Embryonic facial prominence (tissue), 1 donor: ENCODE measurements at regions not wholly inside any gene's neighbourhood (a gene's known extent, or its start where the extent isn't known, plus 50 kb on each side); places are given as distances from the start of the nearest gene placed in this dataset.

ENCODE experiments used
- DNase-seq: peaks from one replicate; pipeline ENCODE4 v3.0.0-alpha.2; 2016; ENCODE audit errors: extremely low spot score

GRCh38 chr9:2311920-2312319 is 296.8 kb downstream of the SMARCA2 start:
- DNase-seq: no peak

- no peak for DNase-seq
These were observed 298.4 kb downstream of the SMARCA2 start for GRCh38 chr9:2313512-2313911.

- DNase-seq: no peak
These were observed 302.4 kb downstream of the SMARCA2 start for GRCh38 chr9:2317591-2317990.

DNA sequence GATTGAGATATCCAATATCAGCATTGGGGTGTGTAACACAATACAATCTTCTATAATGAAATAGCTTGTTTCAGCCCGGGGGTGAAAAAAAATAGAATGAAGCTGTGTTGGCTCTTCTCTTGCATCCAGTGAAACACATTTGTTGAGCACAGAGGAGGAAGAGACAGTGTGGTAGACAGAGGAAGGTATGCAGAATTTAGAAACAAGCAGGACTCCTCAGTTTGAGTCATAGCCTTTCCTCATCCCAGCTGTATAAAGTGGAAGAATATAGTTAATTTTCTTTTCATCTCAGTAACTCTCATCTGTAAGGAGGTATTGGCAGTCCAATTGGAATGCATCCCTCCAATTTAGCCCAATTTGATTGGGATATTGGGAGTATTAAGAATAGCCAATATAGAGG is 302.2 kb upstream of the VLDLR start:
- DNase-seq: no peak

GRCh38 chr9:2320114-2320513 is 301.5 kb upstream of the VLDLR start:
- DNase-seq: no peak

DNA sequence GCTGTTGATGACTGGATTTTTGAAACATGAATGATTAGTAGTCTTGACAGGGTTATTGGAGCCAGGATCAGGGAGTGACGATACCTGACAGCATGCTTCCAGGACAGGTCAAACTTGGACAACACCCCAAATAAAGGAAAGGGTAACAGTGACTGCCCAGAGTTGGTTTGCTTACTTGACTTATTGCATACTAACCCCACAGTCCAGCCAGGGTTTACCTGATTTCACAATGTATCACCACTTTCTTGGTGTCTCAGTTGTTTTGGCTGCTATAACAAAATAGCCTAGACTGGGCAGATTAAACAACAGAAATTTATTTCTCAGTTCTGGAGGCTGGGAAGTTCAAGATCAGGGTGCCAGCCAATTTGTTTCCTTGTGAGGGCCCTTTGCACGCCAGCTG is 301.0 kb upstream of the VLDLR start:
- DNase-seq: no peak

DNA sequence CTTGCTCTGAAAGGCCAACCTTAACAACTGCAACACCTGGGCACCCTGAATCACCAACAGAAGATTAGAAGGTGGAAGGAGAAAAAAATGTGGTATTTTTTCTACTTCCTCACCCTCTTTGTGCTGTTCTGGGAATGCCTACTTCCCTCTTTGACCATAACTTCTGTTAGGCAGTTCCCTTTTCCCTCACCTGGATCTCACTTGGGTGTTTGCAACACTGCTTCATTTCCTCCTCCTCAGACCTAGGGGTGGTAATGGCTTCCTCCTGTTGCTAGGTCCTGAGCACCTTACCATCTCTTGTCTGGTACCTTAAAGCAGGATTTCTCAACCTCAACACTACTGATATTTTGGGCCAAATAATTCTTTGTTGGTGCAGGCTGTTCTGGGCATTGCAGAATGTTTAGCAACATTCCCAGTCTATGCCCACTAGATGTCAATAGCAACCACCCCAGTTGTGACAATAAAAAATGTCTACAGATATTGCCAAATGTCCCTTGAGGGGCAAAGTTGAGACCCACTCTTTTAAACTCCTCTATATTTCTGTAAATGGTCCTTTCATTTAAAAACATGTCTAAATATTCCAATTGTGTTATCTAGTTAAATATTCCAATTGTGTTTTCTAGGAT is 300.0 kb upstream of the VLDLR start:
- DNase-seq: no peak

GRCh38 chr9:2324742-2325141 is 296.8 kb upstream of the VLDLR start:
- no peak for DNase-seq

DNA sequence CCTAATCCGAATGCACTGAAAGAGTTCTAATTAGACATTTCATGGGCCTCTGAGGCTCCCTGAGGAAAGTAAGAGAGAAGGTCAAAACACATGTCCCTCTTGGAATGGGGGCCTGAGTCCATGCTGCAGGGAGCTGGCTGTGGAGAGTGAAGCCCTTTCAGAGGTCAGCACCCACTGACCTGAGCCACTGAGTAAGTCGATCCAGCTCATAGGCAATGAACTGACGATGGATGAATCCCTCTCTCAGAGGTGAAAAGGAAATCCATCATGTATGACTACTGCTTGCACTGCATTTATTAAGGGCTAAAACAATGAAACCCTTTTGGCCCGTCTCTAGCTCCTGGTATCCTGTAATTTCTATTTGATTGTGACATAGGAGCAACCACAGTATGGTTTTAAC is 288.9 kb upstream of the VLDLR start:
- DNase-seq: no peak

DNA sequence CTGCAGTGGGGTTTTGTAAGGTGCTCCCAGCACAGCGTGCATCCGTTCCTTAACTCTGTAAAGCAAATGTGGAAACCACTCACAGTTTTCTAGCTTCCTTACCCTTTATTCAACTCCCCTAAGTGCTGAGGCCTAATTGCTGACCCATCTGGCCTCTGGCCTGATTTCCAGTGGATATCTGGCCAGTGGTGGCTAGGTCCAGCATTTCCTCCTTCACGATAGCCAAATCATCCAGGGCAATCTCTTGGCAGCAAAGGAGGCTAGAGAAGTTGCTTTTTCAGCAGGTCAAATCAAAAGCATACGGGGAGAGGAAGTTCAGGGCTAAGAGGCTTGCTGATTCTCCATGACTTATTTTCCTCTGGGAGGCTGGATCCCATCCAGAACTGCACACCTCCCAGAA is 286.3 kb upstream of the VLDLR start:
- DNase-seq: no peak

DNA sequence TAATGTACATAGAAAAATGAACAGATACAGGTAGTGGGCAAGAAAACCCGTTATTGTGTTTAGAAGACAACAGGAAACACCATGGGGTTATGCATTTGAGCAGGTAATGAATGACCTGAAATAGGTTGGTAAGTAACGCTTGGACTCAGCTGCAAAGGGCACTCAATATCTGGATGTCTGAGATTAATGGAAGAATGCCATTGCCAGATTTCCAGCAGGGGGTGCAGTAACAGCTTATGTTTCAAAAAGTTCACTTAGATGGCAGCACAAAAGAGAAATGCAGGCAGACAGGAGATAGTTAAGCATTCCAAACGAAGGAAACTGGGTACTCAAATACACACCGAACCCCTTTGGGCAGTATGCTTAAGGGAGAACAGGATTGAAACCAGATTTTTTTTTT is 285.5 kb upstream of the VLDLR start:
- no peak for DNase-seq

GRCh38 chr9:2337131-2337530 is 284.5 kb upstream of the VLDLR start:
- DNase-seq: no peak

- DNase-seq: no peak
These were observed 284.0 kb upstream of the VLDLR start for GRCh38 chr9:2337627-2338026.

DNA sequence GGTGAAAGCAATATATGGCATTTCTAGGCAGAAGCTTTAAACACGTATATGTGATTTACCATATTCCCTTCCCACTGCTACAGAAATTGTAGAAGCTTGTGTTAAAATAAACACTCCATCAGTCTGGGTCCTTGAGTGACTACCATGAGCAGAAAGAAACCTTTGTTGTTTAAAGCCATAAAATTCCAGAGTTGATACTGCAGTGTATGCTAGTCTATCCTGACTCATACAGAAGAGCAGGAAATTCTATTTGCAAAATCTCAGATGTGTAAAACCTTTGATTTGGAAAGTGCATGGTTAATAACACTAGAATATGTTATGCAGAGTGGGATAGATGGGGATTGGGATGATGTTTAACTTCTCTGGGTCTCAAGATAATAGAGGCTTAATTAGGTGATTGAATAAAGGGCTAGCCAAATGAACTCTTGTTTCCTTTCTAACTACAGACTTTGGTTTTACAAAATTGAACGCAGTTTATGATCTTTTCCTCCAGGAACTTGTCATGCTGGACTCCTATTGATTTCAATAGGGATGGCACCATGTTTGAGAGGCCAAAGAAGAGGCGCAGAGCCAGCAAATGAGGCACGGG is 282.7 kb upstream of the VLDLR start:
- DNase-seq: no peak

- no peak for DNase-seq
These were observed 282.2 kb upstream of the VLDLR start for GRCh38 chr9:2339416-2339815.

- no peak for DNase-seq
These were observed 281.4 kb upstream of the VLDLR start for GRCh38 chr9:2340046-2340760.

DNA sequence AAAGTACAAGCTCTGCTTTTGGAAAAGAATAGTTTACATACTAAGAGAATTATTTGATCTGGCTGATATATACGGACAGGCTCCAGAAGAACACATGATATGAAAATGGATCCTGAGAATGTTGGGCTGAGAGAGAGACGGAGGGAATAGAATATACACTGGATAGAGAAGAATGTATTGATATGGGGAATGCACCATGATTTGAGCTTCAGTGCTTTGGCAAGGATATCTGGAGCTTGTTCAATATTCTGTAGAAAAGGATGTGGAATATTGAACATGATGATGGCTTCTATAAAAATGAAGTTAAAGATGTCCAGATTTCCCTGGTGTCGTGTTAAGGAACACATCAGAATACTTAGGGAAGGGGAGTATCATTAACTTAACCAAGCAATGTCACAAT is 280.5 kb upstream of the VLDLR start:
- no peak for DNase-seq

GRCh38 chr9:2341956-2342355 is 279.6 kb upstream of the VLDLR start:
- no peak for DNase-seq

DNA sequence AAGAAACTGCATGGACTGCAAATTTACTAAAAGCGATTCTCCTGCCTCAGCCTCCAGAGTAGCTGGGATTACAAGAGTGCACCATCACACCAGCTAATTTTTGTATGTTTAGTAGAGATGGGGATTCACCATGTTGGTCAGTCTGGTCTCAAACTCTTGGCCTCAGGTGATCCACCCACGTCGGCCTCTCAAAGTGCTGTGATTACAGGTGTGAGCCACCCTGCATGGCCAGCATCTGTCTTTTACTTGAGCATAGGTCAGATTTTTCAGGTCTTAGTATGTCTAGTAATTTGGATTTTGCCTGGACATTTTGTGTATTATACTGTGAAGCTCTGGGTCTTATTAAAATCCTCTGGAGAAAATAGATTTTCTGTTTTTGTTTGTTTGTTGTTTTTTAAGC is 277.8 kb upstream of the VLDLR start:
- DNase-seq: no peak

- DNase-seq: no peak
These were observed 277.2 kb upstream of the VLDLR start for GRCh38 chr9:2344436-2344835.

DNA sequence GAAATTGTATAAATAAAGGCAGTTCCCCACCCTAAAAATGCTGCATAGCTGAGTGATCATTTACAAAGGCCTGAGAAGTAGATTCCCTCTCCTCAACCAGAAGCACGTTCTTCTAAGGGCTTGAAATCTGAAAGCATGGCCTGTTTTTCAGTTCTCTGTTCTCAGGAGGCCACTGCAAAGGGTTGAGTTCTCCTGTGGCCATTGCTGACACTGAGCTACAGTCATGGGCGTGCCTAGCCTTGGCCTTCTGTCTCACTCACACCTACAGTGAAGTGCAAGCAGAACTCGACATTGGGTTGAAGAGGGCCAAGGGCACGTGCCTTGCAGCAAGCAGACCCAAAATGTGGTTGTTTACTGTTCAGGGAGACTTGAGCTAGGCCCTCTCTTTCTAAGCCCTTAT is 276.6 kb upstream of the VLDLR start:
- DNase-seq: no peak

DNA sequence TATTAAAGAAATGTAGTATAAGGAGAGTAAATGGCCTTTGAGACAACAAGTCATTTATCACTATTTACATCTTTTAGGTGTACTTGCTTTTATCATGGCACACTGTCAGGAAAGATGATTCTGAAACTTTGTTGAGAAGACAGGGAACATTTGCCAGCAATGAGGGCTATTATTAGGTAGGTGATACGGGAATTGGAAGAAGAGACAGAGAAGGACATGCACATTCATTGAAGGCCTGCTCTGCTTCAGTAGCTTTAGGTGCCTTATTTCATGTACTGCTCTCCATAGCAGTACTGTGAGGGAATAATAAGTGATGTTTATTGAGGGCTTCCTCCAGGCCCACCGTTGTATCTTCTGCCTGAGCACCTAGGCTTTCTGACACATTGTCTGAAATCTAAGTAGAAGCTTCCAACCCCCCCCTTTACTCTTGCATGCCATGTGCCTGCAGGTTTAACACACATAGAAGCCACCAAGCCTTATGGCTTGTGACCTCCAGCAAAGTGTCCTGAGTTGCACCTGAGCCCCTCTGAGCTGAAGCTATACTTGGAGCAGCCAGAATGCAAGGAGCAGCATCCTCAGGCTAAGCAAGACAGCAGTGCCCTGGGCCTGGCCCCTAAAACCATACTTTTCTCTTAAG is 275.2 kb upstream of the VLDLR start:
- DNase-seq: no peak

- no peak for DNase-seq
These were observed 270.3 kb upstream of the VLDLR start for GRCh38 chr9:2351324-2351723.
